Right hindlimb (tissue), 1 donor: ENCODE measurements at regions not wholly inside any gene's neighbourhood (a gene's known extent, or its start where the extent isn't known, plus 50 kb on each side); places are given as distances from the start of the nearest gene placed in this dataset.
"Not testable (repeated sequence)": the region's sequence is repeated elsewhere in the genome, so short reads cannot be mapped to it uniquely, and the experiment has no call there.

Experiments
- DNase-seq: peaks from one replicate; pipeline ENCODE4 v3.0.0-alpha.2; 2018

DNA sequence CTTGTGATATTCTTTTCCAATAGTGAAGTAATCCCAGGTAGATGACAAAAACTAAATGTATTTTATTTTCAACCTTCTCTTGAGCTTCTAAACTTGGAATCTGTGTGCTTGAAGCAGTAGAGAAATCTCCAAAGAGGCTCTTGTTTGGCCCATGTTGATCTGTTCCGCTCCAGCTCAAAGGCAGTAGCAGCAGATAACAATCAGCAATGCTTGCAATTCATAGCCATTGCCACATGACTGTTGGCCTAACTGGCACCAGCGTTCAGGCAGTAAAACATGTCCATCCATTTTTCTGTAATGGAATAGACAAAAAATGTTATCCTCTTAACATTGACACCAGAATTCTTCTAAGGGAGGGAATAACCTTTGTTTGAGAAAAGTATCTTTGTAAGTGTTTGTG lies 270.7 kb upstream of the MSX2 start:
- DNase-seq, result no peak

DNA sequence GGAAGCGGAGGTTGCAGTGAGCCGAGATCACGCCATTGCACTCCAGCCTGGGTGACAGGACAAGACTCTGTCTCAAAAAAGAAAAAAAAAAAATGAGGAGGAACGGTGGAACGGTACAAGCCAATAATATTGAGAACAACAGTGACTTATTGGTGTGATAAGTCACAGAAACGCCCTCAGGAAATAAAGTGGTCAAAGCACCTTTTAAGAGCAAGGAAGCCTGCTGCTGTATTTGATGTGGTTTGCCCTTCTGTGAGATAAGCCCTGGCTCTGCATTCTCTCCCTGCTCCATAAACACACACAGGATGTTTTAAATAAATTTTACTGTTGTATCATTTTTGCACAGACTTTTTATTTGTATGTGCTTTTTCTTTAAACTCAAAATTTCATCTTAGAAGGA lies 269.9 kb upstream of the MSX2 start:
- DNase-seq, result no peak

DNA sequence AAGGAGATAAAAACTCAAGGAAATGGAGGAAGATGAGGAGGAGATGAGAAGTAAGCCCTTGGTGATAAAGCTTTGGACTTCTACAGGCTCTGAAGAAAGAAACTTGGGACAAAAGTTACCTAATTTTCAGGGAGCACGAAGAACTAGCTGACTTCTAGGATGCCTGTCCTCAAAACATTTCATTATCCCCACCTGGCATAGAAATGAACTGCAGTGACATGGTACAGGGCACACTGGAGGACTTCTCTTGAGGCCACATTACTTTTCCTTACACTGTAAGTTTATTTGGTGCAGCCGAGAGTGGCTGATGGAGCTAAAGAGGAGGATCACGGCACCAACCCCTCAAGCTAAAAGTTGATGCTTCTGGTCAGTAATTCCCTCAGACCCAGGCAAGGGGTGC lies 269.5 kb upstream of the MSX2 start:
- DNase-seq, result no peak

DNA sequence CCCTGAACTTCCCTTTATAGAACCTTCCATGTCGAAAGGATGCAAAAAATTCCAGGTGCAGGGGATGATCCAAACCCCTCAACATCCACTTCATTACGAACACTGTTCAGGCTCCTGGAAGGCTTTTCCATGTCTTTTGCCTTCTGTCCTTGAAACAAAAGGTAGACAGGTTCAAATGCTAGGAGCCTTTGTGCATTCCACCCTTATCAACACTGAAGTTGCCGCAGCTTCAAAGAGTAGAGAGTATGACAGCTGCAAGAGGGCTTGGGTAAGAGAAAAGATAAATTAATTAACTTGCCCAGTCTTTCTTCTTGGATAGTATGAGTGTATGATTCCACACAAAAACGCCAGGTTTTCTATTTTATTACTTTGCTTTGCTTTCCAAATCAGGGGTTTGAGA lies 269.1 kb upstream of the MSX2 start:
- DNase-seq, result no peak

DNA sequence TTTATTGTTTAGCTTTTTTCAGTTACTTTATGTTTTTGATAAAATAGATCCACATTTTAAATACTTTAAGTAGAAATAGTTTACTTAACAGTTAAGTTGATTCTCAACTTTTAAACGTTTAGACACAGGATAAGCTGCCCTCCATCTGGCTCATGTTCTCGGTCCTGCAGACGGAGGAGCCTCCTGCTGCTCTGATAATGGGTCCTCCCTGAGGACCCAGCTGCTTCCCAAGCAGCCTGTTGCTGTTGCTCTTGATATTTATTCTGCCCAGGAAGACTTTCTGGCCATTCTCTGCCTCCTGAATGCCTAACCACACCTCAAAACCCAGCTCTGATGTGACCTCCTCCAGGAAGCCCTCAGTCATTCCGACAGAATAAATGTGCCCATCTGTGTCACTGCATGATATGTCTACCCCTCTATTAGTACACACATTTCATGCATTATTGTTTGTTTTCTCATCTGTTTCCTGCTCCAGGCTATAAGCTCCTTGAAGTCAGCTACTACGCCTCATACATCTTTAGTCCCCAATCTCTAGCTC lies 267.2 kb upstream of the MSX2 start:
- no peak for DNase-seq

DNA sequence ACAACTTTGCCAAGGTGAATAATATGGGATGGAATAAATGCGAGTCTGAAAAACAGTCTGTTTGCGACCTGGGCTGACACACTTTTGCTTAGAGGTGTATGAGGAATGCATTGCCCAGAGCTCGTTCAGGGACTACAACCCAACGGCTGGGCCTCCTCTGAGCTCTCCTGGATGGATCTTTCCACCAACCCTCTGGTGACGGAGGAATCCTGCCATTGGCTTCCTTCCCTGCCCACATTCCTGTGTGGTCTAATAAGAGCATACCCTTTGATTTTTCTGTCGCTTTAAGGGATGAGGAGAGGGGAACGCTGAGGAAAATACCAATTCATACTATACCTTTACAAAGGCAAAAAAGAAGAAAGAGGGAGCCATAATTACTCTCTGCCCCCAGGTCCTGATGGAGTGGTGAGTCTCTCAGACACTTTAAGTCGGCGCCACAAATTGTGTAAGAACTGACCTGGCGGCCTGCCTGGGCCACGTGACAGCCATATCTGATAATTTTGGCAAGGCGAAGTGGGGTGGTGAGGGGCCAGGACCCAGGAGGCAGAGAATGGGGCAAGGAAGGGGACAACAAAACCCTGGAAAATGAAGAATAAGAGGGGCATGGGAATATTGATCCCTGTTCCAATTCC lies 265.2 kb upstream of the MSX2 start:
- no peak for DNase-seq

DNA sequence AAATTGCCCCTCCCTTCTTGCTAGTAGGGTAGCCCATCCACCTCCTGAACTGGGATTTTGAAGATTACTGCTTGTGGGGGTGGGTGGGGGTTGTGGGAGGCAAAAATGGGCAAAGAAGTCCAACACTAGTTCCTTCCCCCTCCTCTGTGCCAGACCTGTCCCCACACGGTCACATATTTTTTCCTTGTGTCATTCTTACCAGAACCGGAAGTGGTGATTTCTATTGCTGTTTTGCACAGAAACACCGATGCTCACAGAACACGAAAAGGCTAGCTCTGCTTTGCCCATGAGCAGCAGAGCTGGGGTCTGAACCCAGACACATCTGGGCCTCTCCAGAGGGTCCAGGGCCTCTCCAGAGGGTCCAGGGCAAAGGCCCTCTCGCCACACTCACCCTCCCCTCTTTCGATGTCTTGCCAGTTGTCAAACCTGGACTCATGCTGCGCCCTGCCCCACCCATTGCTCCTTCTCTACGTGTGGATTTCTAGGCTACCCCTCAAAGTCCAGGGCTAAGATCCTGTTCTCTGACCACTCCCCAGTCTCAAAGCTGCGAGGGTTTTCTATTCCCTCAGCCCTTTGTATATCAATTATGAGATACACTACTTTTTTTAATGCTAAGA lies 264.4 kb upstream of the MSX2 start:
- no peak for DNase-seq

DNA sequence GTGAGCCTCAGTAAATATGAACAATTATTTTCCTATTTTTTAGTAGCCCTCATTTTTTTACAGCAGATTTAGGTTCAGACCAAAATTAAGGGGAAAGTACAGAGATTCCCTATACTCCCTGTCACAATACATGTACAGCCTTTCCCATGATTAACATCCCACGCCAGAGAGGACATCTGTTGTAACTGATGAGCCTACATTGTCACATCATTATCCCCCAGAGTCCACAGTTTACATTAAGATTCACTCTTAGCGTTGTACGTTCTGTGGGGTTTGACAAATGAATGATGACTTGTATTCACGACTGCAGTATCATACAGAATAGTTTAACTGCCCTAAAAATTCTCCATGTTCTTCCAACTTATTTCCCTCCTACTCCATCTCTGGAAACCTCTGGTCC lies 262.3 kb upstream of the MSX2 start:
- DNase-seq, result no peak

DNA sequence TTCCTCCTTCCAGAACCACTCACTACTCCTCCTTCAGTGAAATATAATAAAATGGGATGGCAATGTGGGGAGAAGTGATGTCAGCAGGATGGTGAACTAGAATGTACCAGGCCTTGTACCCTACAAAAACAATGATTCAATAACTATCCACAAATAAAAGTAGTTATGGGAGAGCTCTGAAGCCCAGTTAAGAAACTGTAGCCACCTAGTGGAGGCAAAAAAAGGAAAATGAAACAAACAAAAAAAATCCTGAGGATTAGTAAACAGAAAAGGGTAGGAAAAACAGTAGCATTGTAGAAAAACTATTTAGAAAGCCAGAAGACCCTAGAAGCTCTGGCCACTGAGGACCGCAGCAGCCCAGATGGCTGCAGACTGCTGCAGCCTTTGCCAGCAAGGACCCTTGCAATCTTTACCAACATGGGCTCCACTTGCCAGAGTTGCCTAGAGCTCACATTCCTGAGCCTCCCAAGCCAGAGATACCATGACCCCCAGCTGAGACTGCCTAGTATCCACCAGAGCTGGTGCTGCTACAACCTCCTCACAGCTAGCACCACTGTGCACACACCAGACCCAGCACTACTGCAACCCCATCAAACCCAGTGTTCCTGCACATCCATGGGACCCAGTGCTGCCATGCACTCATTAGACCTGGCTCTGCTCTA lies 259.7 kb upstream of the MSX2 start:
- no peak for DNase-seq

DNA sequence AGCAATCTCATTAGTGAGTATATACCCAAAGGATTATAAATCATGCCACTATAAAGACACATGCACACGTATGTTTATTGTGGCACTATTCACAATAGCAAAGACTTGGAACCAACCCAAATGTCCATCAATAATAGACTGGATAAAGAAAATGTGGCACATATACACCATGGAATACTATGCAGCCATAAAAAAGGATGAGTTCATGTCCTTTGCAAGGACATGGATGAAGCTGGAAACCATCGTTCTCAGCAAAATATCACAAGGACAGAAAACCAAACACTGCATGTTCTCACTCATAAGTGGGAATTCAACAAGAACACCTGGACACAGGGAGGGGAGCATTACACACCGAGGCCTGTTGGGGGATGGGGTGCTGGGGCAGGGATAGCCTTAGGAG lies 252.9 kb upstream of the MSX2 start:
- not testable (repeated sequence) for DNase-seq

DNA sequence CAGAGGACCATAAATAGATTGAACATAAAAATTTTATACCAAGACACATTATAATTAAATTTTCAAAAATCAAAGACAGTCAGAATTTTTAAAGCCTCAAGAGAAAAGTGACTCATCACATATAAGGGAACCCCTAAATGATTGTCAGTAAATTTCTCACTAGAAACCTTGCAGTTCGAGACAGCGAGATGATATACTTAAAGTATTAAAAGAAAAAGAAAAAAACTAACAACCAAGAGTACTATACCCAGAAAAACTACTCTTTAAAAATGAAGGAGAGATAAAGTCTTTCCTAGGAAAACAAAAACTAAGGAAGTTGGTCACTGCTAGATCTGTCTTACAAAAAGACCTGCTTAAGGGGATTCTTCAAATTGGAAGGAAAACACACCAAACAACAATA lies 251.4 kb upstream of the MSX2 start:
- DNase-seq, result no peak

DNA sequence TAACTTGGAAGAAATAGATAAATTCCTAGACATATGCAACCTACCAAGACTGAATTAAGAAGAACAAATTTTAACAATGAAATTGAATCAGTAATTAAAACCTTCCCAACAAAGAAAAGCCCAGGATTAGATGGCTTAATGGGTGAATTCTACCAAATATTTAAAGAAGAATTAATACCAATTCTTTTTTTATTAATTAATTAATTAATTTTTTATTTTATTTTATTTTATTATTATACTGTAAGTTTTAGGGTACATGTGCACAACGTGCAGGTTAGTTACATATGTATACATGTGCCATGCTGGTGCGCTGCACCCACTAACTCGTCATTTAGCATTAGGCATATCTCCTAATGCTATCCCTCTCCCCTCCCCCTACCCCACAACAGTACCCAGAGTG lies 248.4 kb upstream of the MSX2 start:
- DNase-seq, result not testable (repeated sequence)

DNA sequence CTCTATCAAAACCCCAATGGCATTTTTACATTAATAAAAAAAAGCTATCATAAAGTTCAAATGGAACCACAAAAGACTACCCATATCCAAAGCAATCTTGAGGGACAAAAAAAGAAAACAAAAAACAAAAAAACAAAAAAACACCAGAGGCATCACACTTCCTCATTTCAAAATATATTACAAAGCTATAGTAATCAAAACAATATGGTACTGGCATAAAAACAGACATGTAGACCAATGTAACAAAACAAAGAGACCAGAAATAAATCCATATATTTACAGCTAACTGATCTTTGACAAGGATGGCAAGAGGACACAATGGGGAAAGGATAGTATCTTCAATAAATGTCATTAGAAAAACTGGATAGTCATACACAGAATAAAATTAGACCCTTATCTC lies 245.1 kb upstream of the MSX2 start:
- DNase-seq, result no peak

DNA sequence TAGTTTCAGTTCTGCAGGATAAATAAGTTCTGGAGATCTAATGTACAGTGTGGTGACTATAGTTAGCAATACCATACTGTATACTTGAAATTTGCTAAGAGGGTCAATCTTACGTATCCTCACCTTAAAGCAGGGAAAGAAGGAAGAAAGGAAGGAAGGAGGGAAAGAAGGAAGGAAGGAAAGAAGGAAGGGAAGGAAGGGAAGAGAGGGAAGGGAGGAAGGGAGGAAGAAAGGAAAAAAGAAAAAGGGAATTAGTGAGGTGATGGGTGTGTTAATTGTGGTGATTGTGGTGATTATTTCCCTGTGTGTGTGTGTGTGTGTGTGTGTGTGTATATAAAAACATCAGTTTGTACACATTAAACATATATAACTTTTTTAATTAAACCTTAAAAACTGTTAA lies 242.6 kb upstream of the MSX2 start:
- no peak for DNase-seq

DNA sequence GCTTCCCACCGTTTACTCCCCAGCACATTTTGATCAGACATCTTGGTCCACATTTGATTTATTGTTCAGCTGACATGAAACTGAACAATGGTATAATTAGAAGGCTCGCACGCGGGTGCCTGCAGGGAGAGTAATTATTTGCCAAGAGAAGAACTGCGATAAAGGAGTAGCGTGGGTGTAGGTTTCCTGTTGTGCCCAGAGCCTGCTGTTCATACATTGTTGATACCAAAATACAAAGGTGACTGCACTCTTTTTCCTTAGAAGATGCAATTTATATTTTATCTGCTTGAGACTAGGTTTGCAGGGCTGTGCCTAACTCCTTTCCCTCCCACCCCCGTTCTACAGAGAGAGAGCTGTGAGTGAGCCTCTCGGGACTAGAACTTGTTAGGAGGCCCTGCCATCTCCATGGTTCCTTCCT lies 241.8 kb upstream of the MSX2 start:
- DNase-seq, result no peak

DNA sequence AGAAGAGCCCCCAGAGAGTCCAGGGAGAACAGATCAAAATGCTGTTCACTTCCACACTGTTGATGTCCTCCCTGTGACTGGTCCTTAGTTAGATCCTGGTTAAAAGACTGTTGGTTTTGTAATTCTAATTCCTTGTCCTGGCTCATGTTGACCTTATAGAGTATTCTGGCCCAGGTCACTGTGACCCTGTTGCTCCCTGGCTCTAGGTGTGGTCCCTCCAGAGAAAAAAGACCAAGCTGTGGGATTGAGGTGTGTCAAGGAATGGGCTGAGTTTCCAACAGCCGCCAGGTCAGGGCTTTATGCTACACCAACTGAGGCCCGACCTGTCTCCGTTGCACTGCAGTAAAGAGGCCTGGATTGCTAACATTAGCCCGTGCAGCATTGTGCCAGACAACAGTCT lies 241.0 kb upstream of the MSX2 start:
- DNase-seq, result no peak

DNA sequence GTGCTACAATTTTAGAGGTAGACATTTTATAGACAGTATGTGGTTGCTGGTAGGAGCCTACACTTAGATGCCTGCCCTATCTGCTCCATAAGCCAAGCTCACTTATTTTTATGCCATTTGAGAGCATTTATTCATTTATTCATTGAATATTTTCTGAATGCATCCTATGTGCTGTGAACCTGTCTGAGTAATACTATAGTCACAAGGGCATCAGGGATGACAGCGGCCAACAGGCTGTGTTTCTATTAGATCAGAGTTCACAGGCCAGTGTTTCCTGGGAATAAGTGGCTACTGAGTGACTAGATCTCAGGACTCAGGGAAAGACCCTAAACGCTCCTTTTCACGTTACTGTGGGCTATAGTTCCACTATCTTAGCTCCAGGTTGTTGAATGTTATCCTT lies 235.2 kb upstream of the MSX2 start:
- DNase-seq, result no peak

DNA sequence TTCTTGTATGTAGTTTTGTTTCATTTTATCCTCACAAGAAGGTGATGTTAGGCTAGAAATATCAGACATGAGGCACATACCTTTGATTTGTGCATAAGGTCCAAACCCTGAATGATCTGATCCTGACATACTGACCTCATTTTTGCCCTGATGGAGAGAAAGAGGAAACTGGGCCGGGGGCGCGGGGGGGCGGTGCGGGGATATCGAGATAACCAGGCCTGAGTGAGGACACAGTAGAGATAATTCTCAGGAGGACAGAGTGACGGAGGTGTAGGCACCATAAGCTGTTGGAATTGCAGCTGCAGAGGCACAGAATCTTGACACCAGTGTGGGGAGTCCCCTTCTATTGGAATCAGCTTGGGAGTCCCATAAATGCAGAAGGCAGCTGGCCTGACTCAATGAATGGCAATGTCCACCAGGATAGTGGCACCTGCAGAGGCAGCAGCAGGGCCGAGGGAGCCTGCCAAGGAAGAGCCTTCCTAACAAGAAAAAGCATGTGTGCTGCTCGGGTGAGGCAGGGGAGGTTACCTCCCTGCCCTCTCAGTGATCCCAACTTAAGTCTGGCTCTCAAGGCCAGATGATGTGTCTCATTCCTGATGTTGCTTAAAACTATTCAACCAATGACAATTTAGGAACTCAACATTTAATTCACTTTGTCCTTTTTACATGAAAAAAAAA lies 234.3 kb upstream of the MSX2 start:
- DNase-seq, result no peak

DNA sequence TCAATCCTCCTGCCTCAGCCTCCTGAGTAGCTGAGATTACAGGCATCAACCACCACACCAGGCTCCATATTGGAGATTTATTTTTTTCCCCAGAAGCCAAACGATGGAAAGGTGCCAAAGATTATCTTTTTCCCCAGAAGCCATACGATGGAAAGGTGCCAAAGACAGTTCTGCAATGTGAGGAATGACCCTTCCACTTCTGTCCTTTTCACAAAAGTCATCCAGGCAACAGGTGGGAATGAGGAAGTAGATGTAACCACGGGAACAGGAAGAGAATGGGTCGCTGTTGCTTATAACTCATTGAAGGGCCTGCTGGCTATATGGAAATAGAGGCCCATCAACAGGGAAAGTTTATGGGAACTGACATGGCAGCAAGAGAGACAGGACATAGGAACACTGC lies 233.7 kb upstream of the MSX2 start:
- DNase-seq, result no peak

DNA sequence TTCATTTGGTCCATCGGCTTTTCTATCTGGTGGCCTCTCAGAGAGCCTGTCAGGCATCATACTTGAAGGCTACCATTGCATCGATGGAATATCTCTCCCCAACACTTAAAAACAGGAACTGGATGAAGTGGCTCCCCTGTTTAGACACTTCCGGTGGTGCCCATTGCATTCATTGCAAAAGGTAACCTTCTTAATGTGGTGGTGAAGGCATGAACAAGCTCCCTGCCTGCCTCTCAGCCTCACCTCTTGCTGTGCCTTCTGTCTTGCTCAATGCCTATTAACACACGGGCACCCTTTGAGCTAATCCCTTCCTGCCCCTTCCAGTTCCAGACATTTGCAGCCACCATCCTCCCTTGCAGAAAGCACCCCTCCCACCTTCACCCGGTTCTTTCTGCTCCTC lies 233.1 kb upstream of the MSX2 start:
- DNase-seq, result no peak

DNA sequence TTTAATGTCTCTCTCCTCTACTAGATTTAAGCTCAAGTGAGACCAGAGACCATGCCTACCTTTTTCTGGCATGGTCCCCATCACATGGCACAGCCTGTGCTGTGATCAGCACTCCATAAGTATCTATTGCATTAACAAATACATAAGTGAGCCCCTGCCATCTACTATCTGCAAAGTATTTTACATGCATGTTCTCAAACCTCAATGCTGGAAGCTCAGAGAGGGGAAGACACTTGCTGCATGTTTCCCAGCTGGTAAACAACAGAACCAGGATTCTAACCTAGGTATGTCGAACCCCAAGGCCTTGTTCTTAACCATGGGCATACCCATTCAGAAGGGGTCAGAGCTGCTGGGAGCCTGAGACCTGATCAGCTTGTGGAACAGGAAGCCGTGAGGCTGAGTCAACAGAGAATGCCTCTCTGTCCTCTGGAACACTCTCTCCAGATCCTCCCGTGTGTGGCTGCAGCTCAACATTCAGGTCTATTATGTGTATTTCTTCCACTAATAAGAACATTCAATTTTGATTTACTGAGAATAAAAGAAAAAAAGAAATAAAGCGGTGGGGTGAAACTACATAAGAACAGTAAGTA lies 232.5 kb upstream of the MSX2 start:
- no peak for DNase-seq

DNA sequence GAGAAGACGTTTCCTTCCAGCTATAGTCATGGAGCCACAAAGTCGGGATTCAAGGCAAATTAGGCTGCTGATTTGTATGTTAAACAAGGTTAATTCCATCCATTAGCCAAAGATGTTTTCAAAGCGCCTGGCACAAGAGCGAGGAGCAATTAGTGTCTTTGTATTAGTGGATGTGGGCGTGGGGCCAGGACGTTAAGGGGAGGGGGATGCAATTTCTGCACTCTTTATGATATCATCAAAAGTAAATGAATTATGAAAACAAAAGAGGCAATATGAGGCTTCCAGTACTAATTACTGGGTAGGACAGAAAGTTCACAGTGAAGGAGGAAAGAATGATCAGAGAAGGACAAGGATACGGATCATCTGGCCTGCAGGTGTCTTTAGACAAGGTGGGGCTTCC lies 230.9 kb upstream of the MSX2 start:
- DNase-seq, result no peak

DNA sequence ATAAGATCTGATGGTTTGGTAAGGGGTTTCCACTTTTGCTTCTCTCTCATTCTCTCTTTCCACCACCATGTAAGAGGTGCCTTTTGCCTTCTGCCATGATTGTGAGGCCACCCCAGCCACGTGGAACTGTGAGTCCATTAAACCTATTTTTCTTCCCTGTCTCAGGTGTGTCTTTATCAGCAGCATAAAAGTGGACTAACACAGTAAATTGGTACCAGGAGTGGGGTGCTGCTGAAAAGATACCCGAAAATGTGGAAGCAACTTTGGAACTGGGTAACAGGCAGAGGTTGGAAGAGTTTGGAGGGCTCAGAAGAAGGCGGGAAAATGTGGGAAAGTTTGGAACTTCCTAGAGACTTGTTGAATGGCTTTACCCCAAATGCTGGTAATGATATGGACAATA lies 226.4 kb upstream of the MSX2 start:
- not testable (repeated sequence) for DNase-seq
